Activated CD8-positive, alpha-beta memory T cell treated with anti-CD3 and anti-CD28 coated beads, Interleukin-2, amount 50 U/mL, for 1 hour (primary cell): ENCODE measurements at regions not wholly inside any gene's neighbourhood (a gene's known extent, or its start where the extent isn't known, plus 50 kb on each side); places are given as distances from the start of the nearest gene placed in this dataset.

ENCODE experiments used
- DNase-seq: peaks from one replicate; pipeline ENCODE4 v3.0.0-alpha.2; 2020; ENCODE audit errors: extremely low read depth

- no peak for DNase-seq
These were observed 356.1 kb upstream of the GRM7 start for GRCh38 chr3:6504834-6505233.

GRCh38 chr3:6508410-6508759 is 352.5 kb upstream of the GRM7 start:
- no peak for DNase-seq

- no peak for DNase-seq
These were observed 351.3 kb upstream of the GRM7 start for GRCh38 chr3:6509576-6509975.

- DNase-seq = no peak
These were observed 350.2 kb upstream of the GRM7 start for GRCh38 chr3:6510713-6511112.

GRCh38 chr3:6512172-6512800 is 348.6 kb upstream of the GRM7 start:
- no peak for DNase-seq

GRCh38 chr3:6516143-6516542 is 344.8 kb upstream of the GRM7 start:
- no peak for DNase-seq

GRCh38 chr3:6516694-6517093 is 344.2 kb upstream of the GRM7 start:
- DNase-seq = no peak

- no peak for DNase-seq
These were observed 342.1 kb upstream of the GRM7 start for GRCh38 chr3:6518709-6519345.

GRCh38 chr3:6521369-6522113 is 339.4 kb upstream of the GRM7 start:
- DNase-seq = no peak

GRCh38 chr3:6522191-6522590 is 338.7 kb upstream of the GRM7 start:
- no peak for DNase-seq

GRCh38 chr3:6523043-6523442 is 337.9 kb upstream of the GRM7 start:
- DNase-seq = no peak

- no peak for DNase-seq
These were observed 336.4 kb upstream of the GRM7 start for GRCh38 chr3:6524479-6524878.

- no peak for DNase-seq
These were observed 334.6 kb upstream of the GRM7 start for GRCh38 chr3:6526321-6526720.

GRCh38 chr3:6526861-6527260 is 334.1 kb upstream of the GRM7 start:
- no peak for DNase-seq

GRCh38 chr3:6528951-6529350 is 332.0 kb upstream of the GRM7 start:
- no peak for DNase-seq

GRCh38 chr3:6531153-6531552 is 329.8 kb upstream of the GRM7 start:
- no peak for DNase-seq

- no peak for DNase-seq
These were observed 328.8 kb upstream of the GRM7 start for GRCh38 chr3:6532101-6532500.

GRCh38 chr3:6540981-6541380 is 319.9 kb upstream of the GRM7 start:
- DNase-seq = no peak

- no peak for DNase-seq
These were observed 318.1 kb upstream of the GRM7 start for GRCh38 chr3:6542795-6543194.

GRCh38 chr3:6549296-6549695 is 311.6 kb upstream of the GRM7 start:
- no peak for DNase-seq

GRCh38 chr3:6551165-6551564 is 309.8 kb upstream of the GRM7 start:
- no peak for DNase-seq

GRCh38 chr3:6560259-6560658 is 300.7 kb upstream of the GRM7 start:
- no peak for DNase-seq

- DNase-seq = no peak
These were observed 293.7 kb upstream of the GRM7 start for GRCh38 chr3:6567241-6567640.
